H9 (cell line): ENCODE measurements at regions not wholly inside any gene's neighbourhood (a gene's known extent, or its start where the extent isn't known, plus 50 kb on each side); places are given as distances from the start of the nearest gene placed in this dataset.

Source experiments
- DNase-seq: peaks from one replicate; pipeline ENCODE4 v3.0.0-alpha.2; 2017
- H2AFZ ChIP-seq: one replicate; pipeline ENCODE4 v1.6.1; 2013; ENCODE audit warnings: mild to moderate bottlenecking, low read length, control low read depth, moderate library complexity
- H2AK5ac ChIP-seq: 2 replicates; pipeline ENCODE4 v1.6.1; 2013; ENCODE audit warnings: low read length, control low read depth, mixed read lengths; ENCODE audit not compliant: insufficient read length
- H2BK120ac ChIP-seq: one replicate; pipeline ENCODE4 v1.6.1; 2013; ENCODE audit warnings: low read depth, mild to moderate bottlenecking, low read length, control low read depth, inconsistent platforms; ENCODE audit not compliant: poor library complexity, severe bottlenecking
- H2BK12ac ChIP-seq: 2 replicates; pipeline ENCODE4 v1.6.1; 2013; ENCODE audit warnings: low read length, control low read depth, mixed read lengths, low read depth; ENCODE audit not compliant: insufficient read length
- H2BK15ac ChIP-seq: 2 replicates; pipeline ENCODE4 v1.6.1; 2013; ENCODE audit warnings: low read depth, low read length, control low read depth
- H2BK20ac ChIP-seq: one replicate; pipeline ENCODE4 v1.6.1; 2013; ENCODE audit warnings: low read depth, mild to moderate bottlenecking, low read length, control low read depth, inconsistent platforms; ENCODE audit not compliant: poor library complexity, severe bottlenecking
- H2BK5ac ChIP-seq: 2 replicates; pipeline ENCODE4 v1.6.1; 2013; ENCODE audit warnings: low read length, control low read depth, mixed read lengths; ENCODE audit not compliant: insufficient read length
- H3K14ac ChIP-seq: 2 replicates; pipeline ENCODE4 v1.6.1; 2013; ENCODE audit warnings: low read length, control low read depth; ENCODE audit not compliant: insufficient read depth
- H3K18ac ChIP-seq: 2 replicates; pipeline ENCODE4 v1.6.1; 2013; ENCODE audit warnings: low read depth, mild to moderate bottlenecking, mixed read lengths, low read length, control low read depth; ENCODE audit not compliant: insufficient read length
- H3K23ac ChIP-seq: 2 replicates; pipeline ENCODE4 v1.6.1; 2013; ENCODE audit warnings: low read length, control low read depth, mixed read lengths, low read depth; ENCODE audit not compliant: insufficient read length
- H3K23me2 ChIP-seq: 2 replicates; pipeline ENCODE4 v1.6.1; 2013; ENCODE audit warnings: low read depth, mild to moderate bottlenecking, mixed read lengths, low read length, control low read depth; ENCODE audit not compliant: insufficient read length, poor library complexity, severe bottlenecking
- H3K27ac ChIP-seq: 2 replicates; pipeline ENCODE4 v1.5.1; 2013; ENCODE audit warnings: low read length, control low read depth, mixed read lengths, low read depth; ENCODE audit not compliant: insufficient read length
- H3K27me3 ChIP-seq: 2 replicates; pipeline ENCODE4 v1.6.1; 2013; ENCODE audit warnings: low read length, control low read depth, inconsistent platforms; ENCODE audit not compliant: insufficient read depth
- H3K4ac ChIP-seq: 2 replicates; pipeline ENCODE4 v1.6.1; 2013; ENCODE audit warnings: low read depth, mild to moderate bottlenecking, control low read depth, inconsistent platforms, low read length, moderate library complexity
- H3K4me1 ChIP-seq: 2 replicates; pipeline ENCODE4 v1.6.1; 2013; ENCODE audit warnings: low read length, control low read depth, inconsistent platforms; ENCODE audit not compliant: insufficient read depth
- H3K4me2 ChIP-seq: 2 replicates; pipeline ENCODE4 v1.6.1; 2013; ENCODE audit warnings: low read length, control low read depth, mixed read lengths; ENCODE audit not compliant: insufficient read length, insufficient read depth
- H3K56ac ChIP-seq: 2 replicates; pipeline ENCODE4 v1.6.1; 2013; ENCODE audit warnings: low read depth, mild to moderate bottlenecking, mixed read lengths, low read length, control low read depth; ENCODE audit not compliant: insufficient read length
- H3K79me1 ChIP-seq: 2 replicates; pipeline ENCODE4 v1.6.1; 2013; ENCODE audit warnings: low read depth, mild to moderate bottlenecking, moderate library complexity, low read length, control low read depth, inconsistent platforms; ENCODE audit not compliant: insufficient read depth, poor library complexity, severe bottlenecking
- H3K79me2 ChIP-seq: 2 replicates; pipeline ENCODE4 v1.6.1; 2013; ENCODE audit warnings: low read length, control low read depth, inconsistent platforms; ENCODE audit not compliant: insufficient read depth
- H3K9ac ChIP-seq: 2 replicates; pipeline ENCODE4 v1.6.1; 2013; ENCODE audit warnings: low read length, control low read depth, mixed read lengths; ENCODE audit not compliant: insufficient read length; ENCODE audit errors: extremely low read depth
- H3K9me3 ChIP-seq: one replicate; pipeline ENCODE4 v1.6.1; 2013; ENCODE audit warnings: low read depth, low read length, inconsistent platforms; ENCODE audit not compliant: control insufficient read depth
- H3T11ph ChIP-seq: one replicate; pipeline ENCODE4 v1.6.1; 2013; ENCODE audit warnings: mild to moderate bottlenecking, low read length, control low read depth, inconsistent platforms
- H4K20me1 ChIP-seq: one replicate; pipeline ENCODE4 v1.6.1; 2013; ENCODE audit not compliant: control insufficient read depth, insufficient read length, insufficient read depth
- H4K5ac ChIP-seq: 2 replicates; pipeline ENCODE4 v1.6.1; 2013; ENCODE audit warnings: low read depth, mild to moderate bottlenecking, mixed read lengths, low read length, control low read depth; ENCODE audit not compliant: insufficient read length
- H4K8ac ChIP-seq: replicated peaks from 2 replicates; pipeline ENCODE4 v1.6.1; 2013; ENCODE audit warnings: low read length, control low read depth, mixed read lengths, low read depth; ENCODE audit not compliant: insufficient read length
- H4K91ac ChIP-seq: 2 replicates; pipeline ENCODE4 v1.6.1; 2013; ENCODE audit warnings: low read depth, mild to moderate bottlenecking, moderate library complexity, mixed read lengths, low read length, control low read depth; ENCODE audit not compliant: insufficient read length
- H3K27ac Mint-ChIP-seq, 3 experiments: 2 replicates in 2 of 3; 3 replicates in 1 of 3; pipeline ENCODE4 v1.8.0; 2020 to 2021; ENCODE audit warnings: mixed read lengths in 3 of 3, mild to moderate bottlenecking in 1 of 3, moderate library complexity in 1 of 3
- H3K27me3 Mint-ChIP-seq: 2 replicates; pipeline ENCODE4 v1.8.0; 2021; ENCODE audit warnings: low read depth, mild to moderate bottlenecking, moderate library complexity, mixed read lengths
- H3K36me3 Mint-ChIP-seq, 3 experiments: 2 replicates in 2 of 3; 3 replicates in 1 of 3; pipeline ENCODE4 v1.8.0; 2020 to 2021; ENCODE audit warnings: low read depth in 3 of 3, mixed read lengths in 3 of 3; ENCODE audit not compliant: insufficient read depth in 1 of 3
- H3K4me1 Mint-ChIP-seq, 2 experiments: 2 replicates each; pipeline ENCODE4 v1.8.0; 2020; ENCODE audit warnings: mixed read lengths in 2 of 2
- H3K4me3 Mint-ChIP-seq, 2 experiments: 2 replicates in 1 of 2; 3 replicates in 1 of 2; pipeline ENCODE4 v1.8.0; 2020 to 2021; ENCODE audit warnings: mild to moderate bottlenecking in 2 of 2, mixed read lengths in 2 of 2, moderate library complexity in 1 of 2
- H3K9me3 Mint-ChIP-seq, 2 experiments: 2 replicates in 1 of 2; 3 replicates in 1 of 2; pipeline ENCODE4 v1.8.0; 2020; ENCODE audit warnings: mild to moderate bottlenecking in 2 of 2, mixed read lengths in 2 of 2, moderate library complexity in 1 of 2
- CTCF ChIP-seq: fragments of 200-600 bp; sonication (generic); conservative IDR thresholded peaks from 3 replicates; pipeline ENCODE4 v1.8.0; 2021; ENCODE audit warnings: antibody characterized with exemption, mild to moderate bottlenecking

- H3K18ac ChIP-seq = no peak overlapping the region
- H2BK20ac ChIP-seq = no peak overlapping the region
- no peak overlapping the region for H3K27ac Mint-ChIP-seq
- H3K56ac ChIP-seq = no peak overlapping the region
- H3K79me1 ChIP-seq = no peaks in the 10 kb centered on the region
- no peak overlapping the region for H4K91ac ChIP-seq
- no peak overlapping the region for H3K4me3 Mint-ChIP-seq
- no peak overlapping the region for H3K23ac ChIP-seq
- H4K8ac ChIP-seq = no peak overlapping the region
- TF ChIP-seq CTCF = no peak
- H2AK5ac ChIP-seq = no peak overlapping the region
- no peak overlapping the region for H4K5ac ChIP-seq
- no peaks in the 10 kb centered on the region; the same call in 1 of the 2 replicates for H3K27me3 Mint-ChIP-seq
- no peaks in the 10 kb centered on the region for H3K4me1 ChIP-seq
- no peak overlapping the region for H2BK15ac ChIP-seq
- H3T11ph ChIP-seq = no peak overlapping the region
- H2AFZ ChIP-seq = no peak overlapping the region
- H3K27ac ChIP-seq = no peak overlapping the region
- no peaks in the 10 kb centered on the region for H3K79me2 ChIP-seq
- no peak overlapping the region for H2BK12ac ChIP-seq
- H3K4me1 Mint-ChIP-seq = peaks cover 19% of the 10 kb centered on the region in 2 experiments
- H3K9me3 ChIP-seq = no peaks in the 10 kb centered on the region
- H3K4me2 ChIP-seq = no peak overlapping the region
- H3K14ac ChIP-seq = no peak overlapping the region
- no peak overlapping the region for H3K4ac ChIP-seq
- no peaks in the 10 kb centered on the region; a peak in 1 of 7 replicates for H3K36me3 Mint-ChIP-seq
- H3K27me3 ChIP-seq = no peaks in the 10 kb centered on the region
- DNase-seq = no peak
- no peak overlapping the region for H2BK5ac ChIP-seq
- no peaks in the 10 kb centered on the region for H3K23me2 ChIP-seq
- peaks cover 0 to 1% of the 10 kb centered on the region in 2 experiments; a peak in 1 of 5 replicates for H3K9me3 Mint-ChIP-seq
- no peak overlapping the region for H3K9ac ChIP-seq
- H2BK120ac ChIP-seq = no peak overlapping the region
- no peaks in the 10 kb centered on the region for H4K20me1 ChIP-seq
Measured at GRCh38 chr18:4839639-4840038, 357.4 kb downstream of the AKAIN1 start.
